SK-N-SH treated with all-trans-retinoic acid at 6 μM for 48 hours (cell line): ENCODE measurements at regions not wholly inside any gene's neighbourhood (a gene's known extent, or its start where the extent isn't known, plus 50 kb on each side); places are given as distances from the start of the nearest gene placed in this dataset.
A peak's percentile ranks its signal among the peaks of the same experiment; 100 is the strongest.

Experiments used
- ATAC-seq: fragments of 200-7000 bp; cut with Tn5 transposase; 3 replicates; pipeline ENCODE4 v1.9.1; 2020; ENCODE audit warnings: mild to moderate bottlenecking, moderate library complexity
- ARNTL ChIP-seq: fragments of 450-650 bp; formaldehyde crosslinking; IDR thresholded peaks from 2 replicates; pipeline ENCODE4 v1.5.0; 2020; ENCODE audit warnings: low read depth, mild to moderate bottlenecking, moderate library complexity, borderline replicate concordance
- CSDC2 ChIP-seq: fragments of 250-450 bp; sonication (Bioruptor Pico); IDR thresholded peaks from 2 replicates; pipeline ENCODE4 v1.5.0; 2020; ENCODE audit warnings: mild to moderate bottlenecking, moderate library complexity
- ESRRG ChIP-seq: fragments of 250-450 bp; sonication (Bioruptor Pico); IDR thresholded peaks from 2 replicates; pipeline ENCODE4 v1.6.1; 2021; ENCODE audit warnings: mild to moderate bottlenecking
- GLIS3 ChIP-seq: fragments of 250-450 bp; sonication (Bioruptor Pico); IDR thresholded peaks from 2 replicates; pipeline ENCODE4 v1.5.0; 2020; ENCODE audit warnings: mild to moderate bottlenecking, moderate library complexity
- OSR1 ChIP-seq: fragments of 250-450 bp; sonication (Bioruptor Pico); IDR thresholded peaks from 2 replicates; pipeline ENCODE4 v1.8.0; 2022; ENCODE audit warnings: moderate library complexity, mild to moderate bottlenecking, inconsistent platforms
- PPARA ChIP-seq: fragments of 250-450 bp; sonication (Bioruptor Pico); IDR thresholded peaks from 2 replicates; pipeline ENCODE4 v1.5.0; 2020; ENCODE audit warnings: mild to moderate bottlenecking, borderline replicate concordance
- RARB ChIP-seq: fragments of 250-450 bp; sonication (Bioruptor Pico); IDR thresholded peaks from 2 replicates; pipeline ENCODE4 v1.8.0; 2021; ENCODE audit warnings: mild to moderate bottlenecking, moderate library complexity
- SNAI2 ChIP-seq: fragments of 250-450 bp; sonication (Bioruptor Pico); IDR thresholded peaks from 2 replicates; pipeline ENCODE4 v1.5.0; 2020; ENCODE audit warnings: mild to moderate bottlenecking, moderate library complexity
- TCF4 ChIP-seq: fragments of 250-450 bp; sonication (Bioruptor Pico); IDR thresholded peaks from 2 replicates; pipeline ENCODE4 v1.8.0; 2021; ENCODE audit warnings: mild to moderate bottlenecking, moderate library complexity, borderline replicate concordance
- TOX ChIP-seq: fragments of 250-450 bp; sonication (Bioruptor Pico); IDR thresholded peaks from 2 replicates; pipeline ENCODE4 v1.8.0; 2021; ENCODE audit warnings: mild to moderate bottlenecking, moderate library complexity, borderline replicate concordance
- ZC3H10 ChIP-seq: fragments of 250-450 bp; sonication (Bioruptor Pico); IDR thresholded peaks from 2 replicates; pipeline ENCODE4 v1.5.1; 2021; ENCODE audit warnings: mild to moderate bottlenecking, moderate library complexity
- ZFP3 ChIP-seq: fragments of 250-450 bp; sonication (Bioruptor Pico); IDR thresholded peaks from 2 replicates; pipeline ENCODE4 v1.5.0; 2020; ENCODE audit warnings: mild to moderate bottlenecking, moderate library complexity
- ZFP30 ChIP-seq: fragments of 450-650 bp; formaldehyde crosslinking; IDR thresholded peaks from 2 replicates; pipeline ENCODE4 v1.5.0; 2022; ENCODE audit warnings: mild to moderate bottlenecking, moderate library complexity
- ZNF565 ChIP-seq: fragments of 450-650 bp; formaldehyde crosslinking; conservative IDR thresholded peaks from 2 replicates; pipeline ENCODE4 v1.5.0; 2020; ENCODE audit warnings: low read depth, mild to moderate bottlenecking, moderate library complexity
- ZNF70 ChIP-seq: fragments of 450-650 bp; formaldehyde crosslinking; IDR thresholded peaks from 2 replicates; pipeline ENCODE4 v1.5.0; 2020; ENCODE audit warnings: mild to moderate bottlenecking, moderate library complexity
- ZNF8 ChIP-seq: fragments of 450-650 bp; formaldehyde crosslinking; IDR thresholded peaks from 2 replicates; pipeline ENCODE4 v1.5.0; 2020; ENCODE audit warnings: mild to moderate bottlenecking, moderate library complexity
- TF ChIP-seq, protein P1 (sequence below): fragments of 250-450 bp; sonication (Bioruptor Pico); IDR thresholded peaks from 2 replicates; pipeline ENCODE4 v1.8.0; 2020; ENCODE audit warnings: mild to moderate bottlenecking, moderate library complexity, borderline replicate concordance
- TF ChIP-seq, protein P2 (sequence below): fragments of 250-450 bp; sonication (Bioruptor Pico); IDR thresholded peaks from 2 replicates; pipeline ENCODE4 v1.5.0; 2020; ENCODE audit warnings: mild to moderate bottlenecking, moderate library complexity
- TF ChIP-seq, protein P3 (sequence below): fragments of 250-450 bp; sonication (Bioruptor Pico); IDR thresholded peaks from 2 replicates; pipeline ENCODE4 v1.8.0; 2021; ENCODE audit warnings: low read depth, mild to moderate bottlenecking, moderate library complexity, borderline replicate concordance
- TF ChIP-seq, protein P4 (sequence below): fragments of 250-450 bp; sonication (Bioruptor Pico); IDR thresholded peaks from 2 replicates; pipeline ENCODE4 v1.5.1; 2020; ENCODE audit warnings: low read depth, mild to moderate bottlenecking, moderate library complexity

DNA sequence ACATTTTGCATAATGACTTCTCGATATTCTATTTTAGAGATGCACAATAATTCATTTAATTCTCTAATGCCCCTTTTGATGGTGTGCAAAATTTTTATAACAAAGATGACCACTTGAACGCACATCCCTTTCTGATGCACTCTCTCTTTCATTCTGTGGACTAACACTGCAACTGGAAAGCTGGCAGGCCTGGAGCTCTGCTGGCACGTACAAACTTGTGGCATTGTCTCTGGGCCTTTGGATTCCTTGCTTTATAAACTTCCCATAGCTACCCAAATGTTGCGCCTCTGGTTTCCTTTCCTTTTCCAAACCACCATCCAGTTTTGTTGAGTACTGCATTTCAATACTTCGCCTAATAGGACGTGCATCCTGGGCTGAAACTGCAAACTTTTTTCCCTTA, 194.5 kb upstream of the CFAP20DC start:
- ATAC-seq, result no peak
- no peak for TF ChIP-seq SNAI2 (CRISPR knock-in tag)
- TF ChIP-seq ZC3H10 (CRISPR knock-in tag), result no peak
- TF ChIP-seq OSR1, result no peak
- TF ChIP-seq, protein P1, sequence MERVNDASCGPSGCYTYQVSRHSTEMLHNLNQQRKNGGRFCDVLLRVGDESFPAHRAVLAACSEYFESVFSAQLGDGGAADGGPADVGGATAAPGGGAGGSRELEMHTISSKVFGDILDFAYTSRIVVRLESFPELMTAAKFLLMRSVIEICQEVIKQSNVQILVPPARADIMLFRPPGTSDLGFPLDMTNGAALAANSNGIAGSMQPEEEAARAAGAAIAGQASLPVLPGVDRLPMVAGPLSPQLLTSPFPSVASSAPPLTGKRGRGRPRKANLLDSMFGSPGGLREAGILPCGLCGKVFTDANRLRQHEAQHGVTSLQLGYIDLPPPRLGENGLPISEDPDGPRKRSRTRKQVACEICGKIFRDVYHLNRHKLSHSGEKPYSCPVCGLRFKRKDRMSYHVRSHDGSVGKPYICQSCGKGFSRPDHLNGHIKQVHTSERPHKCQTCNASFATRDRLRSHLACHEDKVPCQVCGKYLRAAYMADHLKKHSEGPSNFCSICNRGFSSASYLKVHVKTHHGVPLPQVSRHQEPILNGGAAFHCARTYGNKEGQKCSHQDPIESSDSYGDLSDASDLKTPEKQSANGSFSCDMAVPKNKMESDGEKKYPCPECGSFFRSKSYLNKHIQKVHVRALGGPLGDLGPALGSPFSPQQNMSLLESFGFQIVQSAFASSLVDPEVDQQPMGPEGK, result no peak

DNA sequence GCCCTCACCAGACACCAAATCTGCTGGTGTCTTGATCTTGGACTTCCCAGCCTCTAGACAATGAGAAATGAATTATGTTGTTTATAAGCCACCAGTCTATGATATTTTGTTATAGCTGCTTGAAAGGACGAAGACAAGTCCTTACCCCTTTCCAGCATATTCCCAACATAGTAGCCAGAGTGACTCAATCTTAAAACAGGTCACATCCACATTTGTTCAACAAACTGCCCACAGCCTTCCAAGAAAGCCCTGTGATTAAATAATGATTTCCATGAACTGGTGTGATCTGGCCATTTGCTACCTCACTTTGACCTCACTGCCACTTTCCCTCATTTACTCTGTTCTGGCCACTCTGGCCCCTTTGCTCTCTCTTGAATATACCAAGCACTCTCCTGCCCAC, 193.7 kb upstream of the CFAP20DC start:
- ATAC-seq, result no peak
- no peak for TF ChIP-seq ZFP3 (CRISPR knock-in tag)
- TF ChIP-seq, protein P1, result no peak
- TF ChIP-seq ZNF70 (CRISPR knock-in tag), result no peak
- no peak for TF ChIP-seq SNAI2 (CRISPR knock-in tag)
- TF ChIP-seq OSR1, result no peak
- TF ChIP-seq PPARA (CRISPR knock-in tag), result no peak
- TF ChIP-seq ZFP30 (CRISPR knock-in tag), result no peak
- no peak for TF ChIP-seq ZNF565 (CRISPR knock-in tag)
- no peak for TF ChIP-seq ZNF8 (CRISPR knock-in tag)
- TF ChIP-seq, protein P2, sequence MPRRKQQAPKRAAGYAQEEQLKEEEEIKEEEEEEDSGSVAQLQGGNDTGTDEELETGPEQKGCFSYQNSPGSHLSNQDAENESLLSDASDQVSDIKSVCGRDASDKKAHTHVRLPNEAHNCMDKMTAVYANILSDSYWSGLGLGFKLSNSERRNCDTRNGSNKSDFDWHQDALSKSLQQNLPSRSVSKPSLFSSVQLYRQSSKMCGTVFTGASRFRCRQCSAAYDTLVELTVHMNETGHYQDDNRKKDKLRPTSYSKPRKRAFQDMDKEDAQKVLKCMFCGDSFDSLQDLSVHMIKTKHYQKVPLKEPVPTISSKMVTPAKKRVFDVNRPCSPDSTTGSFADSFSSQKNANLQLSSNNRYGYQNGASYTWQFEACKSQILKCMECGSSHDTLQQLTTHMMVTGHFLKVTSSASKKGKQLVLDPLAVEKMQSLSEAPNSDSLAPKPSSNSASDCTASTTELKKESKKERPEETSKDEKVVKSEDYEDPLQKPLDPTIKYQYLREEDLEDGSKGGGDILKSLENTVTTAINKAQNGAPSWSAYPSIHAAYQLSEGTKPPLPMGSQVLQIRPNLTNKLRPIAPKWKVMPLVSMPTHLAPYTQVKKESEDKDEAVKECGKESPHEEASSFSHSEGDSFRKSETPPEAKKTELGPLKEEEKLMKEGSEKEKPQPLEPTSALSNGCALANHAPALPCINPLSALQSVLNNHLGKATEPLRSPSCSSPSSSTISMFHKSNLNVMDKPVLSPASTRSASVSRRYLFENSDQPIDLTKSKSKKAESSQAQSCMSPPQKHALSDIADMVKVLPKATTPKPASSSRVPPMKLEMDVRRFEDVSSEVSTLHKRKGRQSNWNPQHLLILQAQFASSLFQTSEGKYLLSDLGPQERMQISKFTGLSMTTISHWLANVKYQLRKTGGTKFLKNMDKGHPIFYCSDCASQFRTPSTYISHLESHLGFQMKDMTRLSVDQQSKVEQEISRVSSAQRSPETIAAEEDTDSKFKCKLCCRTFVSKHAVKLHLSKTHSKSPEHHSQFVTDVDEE (CRISPR knock-in tag), result no peak
- TF ChIP-seq CSDC2 (CRISPR knock-in tag), result no peak
- no peak for TF ChIP-seq TCF4
- TF ChIP-seq ESRRG (CRISPR knock-in tag), result no peak

DNA sequence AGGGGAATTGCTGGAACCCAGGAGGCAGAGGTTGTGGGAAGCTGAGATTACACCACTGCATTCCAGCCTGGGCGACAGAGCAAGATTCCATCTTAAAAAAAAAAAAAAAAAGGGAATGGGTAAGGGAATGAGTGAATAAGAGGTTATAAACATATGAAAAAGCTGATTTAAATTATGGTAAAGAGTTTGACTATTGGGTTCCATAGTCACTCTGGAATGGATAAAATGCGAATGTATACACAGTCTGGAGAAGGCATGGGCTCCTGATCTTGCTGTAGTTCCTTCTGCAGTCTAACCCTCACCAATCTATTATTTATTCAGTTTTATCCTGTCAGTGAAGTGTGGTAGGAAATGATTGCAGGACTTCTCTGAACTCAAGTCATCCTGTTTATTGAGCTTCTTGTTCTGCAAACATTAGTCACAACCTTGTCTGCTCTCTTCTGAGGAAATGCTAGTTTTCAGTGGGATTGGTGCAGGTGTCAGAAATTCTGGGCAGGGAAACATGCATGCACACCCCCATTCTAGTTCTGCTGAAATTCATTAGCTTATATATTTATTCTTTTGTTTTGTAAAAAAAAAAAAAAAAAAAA, 190.9 kb upstream of the CFAP20DC start:
- TF ChIP-seq GLIS3, result no peak
- no peak for ATAC-seq

DNA sequence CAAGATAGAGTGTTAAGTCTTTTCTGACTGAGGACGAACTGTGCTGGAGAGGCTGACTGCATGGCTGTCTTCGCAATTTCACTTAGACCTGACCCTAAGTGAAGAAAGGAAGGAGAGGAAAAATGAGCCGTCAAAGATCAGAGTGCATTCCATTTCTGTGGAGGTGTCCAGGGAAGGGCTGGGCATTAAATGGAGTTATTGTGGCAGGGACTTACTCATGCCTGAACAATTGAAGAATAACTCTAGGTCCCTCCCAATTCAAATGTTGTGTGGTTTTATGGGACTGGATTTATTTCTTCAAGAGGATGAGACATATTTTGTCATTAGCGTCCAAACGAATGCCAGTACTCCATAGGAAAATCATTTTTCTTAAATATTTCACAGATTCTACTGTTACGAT, 187.3 kb upstream of the CFAP20DC start:
- TF ChIP-seq ZNF8 (CRISPR knock-in tag) (no peak), ZFP30 (CRISPR knock-in tag) (no peak), ZNF565 (CRISPR knock-in tag) (no peak), ZFP3 (CRISPR knock-in tag) (no peak), TOX (CRISPR knock-in tag) (no peak), ARNTL (CRISPR knock-in tag) (no peak), ESRRG (CRISPR knock-in tag) (no peak), ZC3H10 (CRISPR knock-in tag) (no peak), RARB (no peak), GLIS3 (no peak), CSDC2 (CRISPR knock-in tag) (no peak), TCF4 (no peak)
- TF ChIP-seq, protein P3, sequence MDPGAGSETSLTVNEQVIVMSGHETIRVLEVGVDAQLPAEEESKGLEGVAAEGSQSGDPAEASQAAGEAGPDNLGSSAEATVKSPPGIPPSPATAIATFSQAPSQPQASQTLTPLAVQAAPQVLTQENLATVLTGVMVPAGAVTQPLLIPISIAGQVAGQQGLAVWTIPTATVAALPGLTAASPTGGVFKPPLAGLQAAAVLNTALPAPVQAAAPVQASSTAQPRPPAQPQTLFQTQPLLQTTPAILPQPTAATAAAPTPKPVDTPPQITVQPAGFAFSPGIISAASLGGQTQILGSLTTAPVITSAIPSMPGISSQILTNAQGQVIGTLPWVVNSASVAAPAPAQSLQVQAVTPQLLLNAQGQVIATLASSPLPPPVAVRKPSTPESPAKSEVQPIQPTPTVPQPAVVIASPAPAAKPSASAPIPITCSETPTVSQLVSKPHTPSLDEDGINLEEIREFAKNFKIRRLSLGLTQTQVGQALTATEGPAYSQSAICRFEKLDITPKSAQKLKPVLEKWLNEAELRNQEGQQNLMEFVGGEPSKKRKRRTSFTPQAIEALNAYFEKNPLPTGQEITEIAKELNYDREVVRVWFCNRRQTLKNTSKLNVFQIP (CRISPR knock-in tag), result no peak
- TF ChIP-seq, protein P1, result no peak
- TF ChIP-seq, protein P4, sequence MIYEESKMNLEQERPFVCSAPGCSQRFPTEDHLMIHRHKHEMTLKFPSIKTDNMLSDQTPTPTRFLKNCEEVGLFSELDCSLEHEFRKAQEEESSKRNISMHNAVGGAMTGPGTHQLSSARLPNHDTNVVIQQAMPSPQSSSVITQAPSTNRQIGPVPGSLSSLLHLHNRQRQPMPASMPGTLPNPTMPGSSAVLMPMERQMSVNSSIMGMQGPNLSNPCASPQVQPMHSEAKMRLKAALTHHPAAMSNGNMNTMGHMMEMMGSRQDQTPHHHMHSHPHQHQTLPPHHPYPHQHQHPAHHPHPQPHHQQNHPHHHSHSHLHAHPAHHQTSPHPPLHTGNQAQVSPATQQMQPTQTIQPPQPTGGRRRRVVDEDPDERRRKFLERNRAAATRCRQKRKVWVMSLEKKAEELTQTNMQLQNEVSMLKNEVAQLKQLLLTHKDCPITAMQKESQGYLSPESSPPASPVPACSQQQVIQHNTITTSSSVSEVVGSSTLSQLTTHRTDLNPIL (CRISPR knock-in tag), result no peak
- peak; percentile 20; the same call in 1 of the 3 replicates for ATAC-seq
